K562 (cell line): ENCODE measurements at regions not wholly inside any gene's neighbourhood (a gene's known extent, or its start where the extent isn't known, plus 50 kb on each side); places are given as distances from the start of the nearest gene placed in this dataset.

Experiments
- ATAC-seq: fragments of 200-7000 bp; cut with Tn5 transposase; 3 replicates; pipeline ENCODE4 v1.9.1; 2020; ENCODE audit warnings: moderate library complexity
- BruUV-seq: library from RNA; stranded (reverse); fragments of 400-500 nt; replicated peaks from 2 replicates; lab custom pipeline; 2021; lab: Mats Ljungman, UMichigan
- CTCF ChIA-PET: fragments of 300-600 bp; formaldehyde crosslinking; extraction: SDS; loops from one replicate; lab custom pipeline; 2021; ENCODE audit warnings: low intra/inter-chr PET ratio; lab: Yijun Ruan, JAX
- POLR2A ChIA-PET: fragments of 300-600, 350-650 bp; sonication (Branson Sonifier 250); formaldehyde crosslinking; extraction: SDS; loops from one replicate; lab custom pipeline; 2021; ENCODE audit warnings: antibody characterized with exemption, inconsistent platforms; lab: Yijun Ruan, JAX
- DNase-seq, 4 experiments: peaks; one replicate each; pipeline versions ENCODE4 v3.0.0 to v3.0.0-alpha.2; 2011 to 2018; ENCODE audit warnings: low spot score in 3 of 4, mixed read lengths in 3 of 4; ENCODE audit errors: extremely low read depth in 1 of 4
- FAIRE-seq: peaks from 2 replicates; lab custom pipeline; 2011; peaks lifted over from hg19 to GRCh38; lab: Jason Lieb, UNC
- H2AFZ ChIP-seq: 2 replicates; pipeline ENCODE4 v1.6.0; 2011; ENCODE audit warnings: low read depth, low read length, control low read depth, inconsistent platforms
- H3K27ac ChIP-seq: fragments of 200-600 bp; 3 replicates; pipeline ENCODE4 v1.8.0; 2011; ENCODE audit warnings: low read depth, mild to moderate bottlenecking, control low read depth, inconsistent platforms, low read length, moderate library complexity, mixed read lengths; ENCODE audit errors: extremely low read depth
- H3K27me3 ChIP-seq, 2 experiments: fragments of 300-600 bp in 1 of 2; 2 replicates in 1 of 2; 3 replicates in 1 of 2; pipeline versions ENCODE4 v1.6.0 to v1.8.0; 2011; ENCODE audit warnings: inconsistent platforms in 2 of 2, low read length in 2 of 2, mild to moderate bottlenecking in 1 of 2, mixed read lengths in 1 of 2, moderate library complexity in 1 of 2; ENCODE audit not compliant: control insufficient read depth in 2 of 2, insufficient read depth in 2 of 2
- H3K36me3 ChIP-seq: fragments of 300-600 bp; 3 replicates; pipeline ENCODE4 v1.8.0; 2011; ENCODE audit warnings: mild to moderate bottlenecking, low read length, inconsistent platforms; ENCODE audit not compliant: control insufficient read depth, insufficient read depth
- H3K4me1 ChIP-seq, 2 experiments: fragments of 200-600 bp in 1 of 2; replicated peaks in 1 of 2; 2 replicates in 1 of 2; 3 replicates in 1 of 2; pipeline versions ENCODE4 v1.5.1 to v1.8.0; 2011; ENCODE audit warnings: inconsistent platforms in 2 of 2, low read length in 2 of 2, mild to moderate bottlenecking in 1 of 2, mixed read lengths in 1 of 2, moderate library complexity in 1 of 2; ENCODE audit not compliant: control insufficient read depth in 2 of 2, insufficient read depth in 2 of 2
- H3K4me2 ChIP-seq: 2 replicates; pipeline ENCODE4 v1.6.1; 2011; ENCODE audit warnings: low read length, control low read depth, inconsistent platforms, mixed read lengths; ENCODE audit not compliant: insufficient read depth
- H3K4me3 ChIP-seq: fragments of 200-600 bp; sonication (generic), shearing (Covaris generic); 2 replicates; pipeline ENCODE4 v1.5.1; 2016; ENCODE audit warnings: control low read depth, inconsistent platforms
- H3K79me2 ChIP-seq: fragments of 200-600 bp; 3 replicates; pipeline ENCODE4 v1.8.0; 2011; ENCODE audit warnings: low read length, inconsistent platforms; ENCODE audit not compliant: control insufficient read depth, insufficient read depth
- H3K9ac ChIP-seq, 2 experiments: 2 replicates each; pipeline versions ENCODE4 v1.6.0 to v1.6.1; 2011; ENCODE audit warnings: low read depth in 2 of 2, low read length in 2 of 2, control low read depth in 1 of 2, inconsistent platforms in 1 of 2, mild to moderate bottlenecking in 1 of 2, mixed read lengths in 1 of 2; ENCODE audit not compliant: insufficient read depth in 1 of 2
- H3K9me1 ChIP-seq: one replicate; pipeline ENCODE4 v1.6.0; 2011; ENCODE audit warnings: inconsistent platforms, mild to moderate bottlenecking, low read length, moderate library complexity; ENCODE audit not compliant: control insufficient read depth, insufficient read depth
- H3K9me3 ChIP-seq: replicated peaks from 2 replicates; pipeline ENCODE4 v1.5.1; 2011; ENCODE audit warnings: low read depth, low read length, inconsistent platforms; ENCODE audit not compliant: control insufficient read depth, insufficient read depth
- H4K20me1 ChIP-seq: replicated peaks from 2 replicates; pipeline ENCODE4 v1.6.1; 2011; ENCODE audit warnings: low read length, inconsistent platforms, mixed read lengths; ENCODE audit not compliant: control insufficient read depth, insufficient read depth
- COPS2 ChIP-seq: fragments of 450-650 bp; conservative IDR thresholded peaks from 2 replicates; pipeline ENCODE4 v1.6.1; 2016; ENCODE audit warnings: mild to moderate bottlenecking, moderate library complexity
- DNMT1 ChIP-seq: fragments of 450-650 bp; IDR thresholded peaks from 2 replicates; pipeline ENCODE4 v1.6.1; 2016; ENCODE audit warnings: antibody characterized with exemption, mild to moderate bottlenecking
- HDAC6 ChIP-seq: IDR thresholded peaks from 2 replicates; pipeline ENCODE4 v1.6.1; 2012; ENCODE audit warnings: low read depth, mild to moderate bottlenecking, control low read depth, inconsistent platforms, low read length, moderate library complexity
- JUND ChIP-seq, 2 experiments: IDR thresholded peaks; 2 replicates in 1 of 2; 3 replicates in 1 of 2; pipeline ENCODE4 v1.6.1; 2011; ENCODE audit warnings: borderline replicate concordance in 2 of 2, low read depth in 2 of 2, low read length in 2 of 2, improper control_type of control experiment in 1 of 2, missing biosample characterization in 1 of 2, missing genetic modification characterization in 1 of 2, missing genetic modification reagents in 1 of 2
- MCM7 ChIP-seq, 2 experiments: fragments of 450-650 bp; IDR thresholded peaks; 2 replicates each; pipeline ENCODE4 v1.6.1; 2016 to 2018
- MECOM ChIP-seq: fragments of 250-450 bp; sonication (Bioruptor Pico); IDR thresholded peaks from 2 replicates; pipeline ENCODE4 v1.8.0; 2022; ENCODE audit warnings: inconsistent platforms
- NFE2 ChIP-seq: IDR thresholded peaks from 2 replicates; pipeline ENCODE4 v1.6.1; 2014; ENCODE audit warnings: antibody characterized with exemption, low read depth
- NR1H2 ChIP-seq: sonication (generic); formaldehyde crosslinking; IDR thresholded peaks from 2 replicates; pipeline ENCODE4 v1.4.0; 2020; ENCODE audit warnings: mild to moderate bottlenecking, missing genetic modification reagents
- NR2F6 ChIP-seq: fragments of 450-650 bp; formaldehyde crosslinking; IDR thresholded peaks from 2 replicates; pipeline ENCODE4 v1.4.0; 2020; ENCODE audit warnings: mild to moderate bottlenecking
- NR4A1 ChIP-seq, 2 experiments: fragments of 250-450 bp in 1 of 2; fragments of 450-650 bp in 1 of 2; sonication (Bioruptor Pico) in 1 of 2; IDR thresholded peaks; 2 replicates each; pipeline versions ENCODE4 v1.4.0 to v1.6.1; 2016 to 2020; ENCODE audit warnings: mild to moderate bottlenecking in 2 of 2, missing compliant biosample characterization in 1 of 2, missing genetic modification characterization in 1 of 2, moderate library complexity in 1 of 2
- RFX1 ChIP-seq: fragments of 450-650 bp; IDR thresholded peaks from 2 replicates; pipeline ENCODE4 v1.6.1; 2016; ENCODE audit warnings: mild to moderate bottlenecking, moderate library complexity
- SP1 ChIP-seq: sonication (generic); formaldehyde crosslinking; IDR thresholded peaks from 2 replicates; pipeline ENCODE4 v1.8.1; 2022; ENCODE audit warnings: mild to moderate bottlenecking, missing genetic modification reagents
- SP2 ChIP-seq: IDR thresholded peaks from 2 replicates; pipeline ENCODE4 v1.6.1; 2011; ENCODE audit warnings: mild to moderate bottlenecking, low read depth, low read length, moderate library complexity; ENCODE audit not compliant: poor library complexity, severe bottlenecking; ENCODE audit errors: extremely low read depth
- ZNF384 ChIP-seq: IDR thresholded peaks from 2 replicates; pipeline ENCODE4 v1.6.1; 2012; ENCODE audit warnings: low read depth, low read length, improper control_type of control experiment
- ZNF586 ChIP-seq: fragments of 450-650 bp; formaldehyde crosslinking; conservative IDR thresholded peaks from 2 replicates; pipeline ENCODE4 v1.4.0; 2020; ENCODE audit warnings: mild to moderate bottlenecking, moderate library complexity
- WGBS: fragments of 100-300 bp; shearing (Covaris generic); methylation state at CpG from one replicate; pipeline ENCODE4 v1.1.6; 2016; ENCODE audit warnings: low coverage, mixed read lengths; ENCODE audit not compliant: insufficient coverage; ENCODE audit errors: missing lambda C conversion rate; 5-methylcytosine and 5-hydroxymethylcytosine counted together
- in situ Hi-C: fragments of 300-500 bp; cut with MboI; formaldehyde crosslinking; loops from 4 replicates; pipeline ENCODE4 v1.15.0; 2018; ENCODE audit warnings: inconsistent platforms, mixed read lengths
- intact Hi-C: fragments of 100-400 bp; cut with micrococcal nuclease; formaldehyde crosslinking; loops from 2 replicates; pipeline ENCODE4 v1.14.2; 2022
- TF ChIP-seq, protein P1 (sequence below): fragments of 250-450 bp; sonication (Bioruptor Pico); IDR thresholded peaks from 2 replicates; pipeline ENCODE4 v1.8.0; 2021; ENCODE audit warnings: borderline replicate concordance, mild to moderate bottlenecking, moderate library complexity; ENCODE audit not compliant: poor library complexity, severe bottlenecking

DNA sequence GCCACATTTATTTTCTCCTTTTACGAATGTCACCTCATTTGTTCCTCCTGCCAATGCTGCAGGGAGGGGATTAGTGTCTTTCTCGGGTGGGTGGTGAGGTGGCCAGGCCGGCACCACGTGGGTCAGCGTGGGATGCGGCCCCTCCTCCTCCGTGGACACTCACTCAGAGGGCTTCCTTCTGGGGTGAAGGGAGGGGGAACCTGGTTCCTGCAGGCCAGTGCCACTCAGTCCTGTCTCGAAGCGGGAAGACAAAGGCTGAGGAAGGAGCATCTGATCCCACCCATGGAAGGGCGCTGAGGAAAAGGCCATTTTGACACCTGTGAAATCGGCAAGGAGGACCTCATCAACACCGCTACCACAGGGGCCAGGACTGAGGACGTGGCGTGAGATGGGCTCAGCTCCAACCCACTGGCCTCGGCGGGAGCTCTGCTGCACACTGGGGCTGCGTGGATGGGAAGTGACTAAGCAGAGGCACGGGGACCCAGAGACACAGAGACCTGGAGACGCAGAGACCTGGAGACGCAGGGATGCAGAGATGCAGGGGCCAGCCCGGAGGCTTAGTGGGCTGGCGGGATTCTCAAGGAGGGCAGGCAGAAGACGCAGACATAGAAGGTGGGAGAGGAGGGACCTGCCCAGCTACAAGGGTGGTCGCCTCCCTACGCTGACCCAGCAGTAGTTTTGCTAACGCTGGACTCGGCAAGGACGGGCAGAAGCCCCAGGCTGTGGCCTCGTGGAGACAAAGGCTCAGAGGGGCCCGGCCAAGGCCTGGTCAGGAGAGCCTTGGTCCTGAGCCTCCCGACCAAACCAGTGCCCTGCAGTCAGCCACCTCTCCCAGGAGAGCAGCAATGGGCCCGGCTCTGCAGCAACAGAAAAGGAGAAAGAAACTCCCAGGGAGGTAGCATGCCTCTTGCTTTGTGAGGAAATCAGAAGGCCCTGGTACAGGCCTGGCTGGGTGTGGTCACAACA lies 1071.2 kb downstream of the BRD1 start:
- no peaks in the 10 kb centered on the region for H3K79me2 ChIP-seq
- H3K27ac ChIP-seq: no peak overlapping the region
- H2AFZ ChIP-seq: no peak overlapping the region
- intact Hi-C loops: no loop called here
- ATAC-seq: no peak
- H3K27me3 ChIP-seq: peaks cover 0 to 11% of the 10 kb centered on the region in 2 experiments; a peak in 1 of 5 replicates
- POLR2A ChIA-PET: interaction anchor here (0.7 kb wide), 1 partner anchor 28 kb away, joined by 3 read pairs; no protein-coding TSS in a partner anchor
- H3K4me3 ChIP-seq: no peak overlapping the region
- in situ Hi-C loops: no loop called here
- CTCF ChIA-PET: no interaction called here
- TF ChIP-seq RFX1 (no peak), COPS2 (no peak), HDAC6 (no peak), ZNF384 (no peak), SP1 (CRISPR knock-in tag) (no peak), SP2 (no peak), ZNF586 (no peak), MCM7 (IDR thresholded peaks at IDR 0.05) (no peak), DNMT1 (no peak), NR1H2 (CRISPR knock-in tag) (no peak), NR2F6 (no peak), NFE2 (no peak), JUND (IDR thresholded peaks at IDR 0.05; ENCODE audit: borderline replicate concordance, low read depth, low read length) (no peak), JUND (tag; IDR thresholded peaks at IDR 0.05; ENCODE audit: borderline replicate concordance, low read depth, low read length) (no peak), NR4A1 (CRISPR knock-in tag; IDR thresholded peaks at IDR 0.05) (no peak), NR4A1 (tag; IDR thresholded peaks at IDR 0.05) (no peak), MECOM (CRISPR knock-in tag) (no peak)
- TF ChIP-seq, protein P1, sequence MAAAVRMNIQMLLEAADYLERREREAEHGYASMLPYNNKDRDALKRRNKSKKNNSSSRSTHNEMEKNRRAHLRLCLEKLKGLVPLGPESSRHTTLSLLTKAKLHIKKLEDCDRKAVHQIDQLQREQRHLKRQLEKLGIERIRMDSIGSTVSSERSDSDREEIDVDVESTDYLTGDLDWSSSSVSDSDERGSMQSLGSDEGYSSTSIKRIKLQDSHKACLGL: no peak
- TF ChIP-seq, all 486 proteins: peak for 0
- Histone ChIP-seq H3K4me2 (no peak overlapping the region), H3K4me1 (no peaks in the 10 kb centered on the region), H3K9ac (no peak overlapping the region), H3K9me3 (no peaks in the 10 kb centered on the region), H3K36me3 (no peaks in the 10 kb centered on the region), H3K9me1 (no peaks in the 10 kb centered on the region), H4K20me1 (no peaks in the 10 kb centered on the region)
- no peak for DNase-seq
- 1% methylated on average over 27 of the region's 32 CpGs for WGBS
- BruUV-seq: no TSS peak
- FAIRE-seq: no peak
